Suppressor macrophage treated with lipopolysaccharide for 1 hour (primary cell): ENCODE measurements at regions not wholly inside any gene's neighbourhood (a gene's known extent, or its start where the extent isn't known, plus 50 kb on each side); places are given as distances from the start of the nearest gene placed in this dataset.
A peak's percentile ranks its signal among the peaks of the same experiment; 100 is the strongest.

ENCODE experiments used
- DNase-seq, 3 donors: peaks; one replicate each; pipeline ENCODE4 v3.0.0-alpha.2; 2020 to 2022

DNA sequence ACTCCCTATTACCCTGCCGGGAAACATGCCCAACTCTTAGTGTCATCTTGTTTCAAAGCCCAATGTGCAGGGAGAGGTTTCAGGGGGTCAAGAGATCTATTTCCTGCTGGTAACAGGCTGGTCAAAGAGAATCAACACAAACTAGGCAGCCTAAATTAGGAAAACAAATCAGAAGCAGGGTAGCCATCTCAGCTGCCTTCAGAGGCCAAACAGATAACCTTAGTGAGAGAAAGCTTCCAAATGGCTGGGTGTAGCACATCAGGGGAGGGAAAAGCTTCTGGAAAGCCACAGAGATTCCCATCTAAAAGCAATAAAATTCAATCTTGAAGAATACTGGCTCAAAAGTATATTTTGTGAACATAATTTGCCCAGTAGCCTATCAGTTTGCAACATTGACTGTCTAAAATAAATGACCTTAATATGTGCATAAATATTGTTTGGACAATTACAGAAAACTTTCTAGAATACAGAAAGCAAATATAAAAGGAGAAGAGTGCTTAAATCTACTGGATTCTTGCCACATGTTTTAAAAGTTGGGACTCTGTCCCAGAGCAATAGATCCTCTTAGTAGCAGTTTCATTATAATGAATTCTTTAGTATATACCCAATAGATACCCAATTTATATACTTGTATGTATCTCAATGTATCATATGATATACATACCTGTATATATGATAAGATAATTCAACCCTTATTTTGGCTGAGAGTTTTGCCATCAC, 371.9 kb upstream of the RARB start:
- DNase-seq: no peak

GRCh38 chr3:25056803-25057351, 371.2 kb upstream of the RARB start:
- no peak for DNase-seq

DNA sequence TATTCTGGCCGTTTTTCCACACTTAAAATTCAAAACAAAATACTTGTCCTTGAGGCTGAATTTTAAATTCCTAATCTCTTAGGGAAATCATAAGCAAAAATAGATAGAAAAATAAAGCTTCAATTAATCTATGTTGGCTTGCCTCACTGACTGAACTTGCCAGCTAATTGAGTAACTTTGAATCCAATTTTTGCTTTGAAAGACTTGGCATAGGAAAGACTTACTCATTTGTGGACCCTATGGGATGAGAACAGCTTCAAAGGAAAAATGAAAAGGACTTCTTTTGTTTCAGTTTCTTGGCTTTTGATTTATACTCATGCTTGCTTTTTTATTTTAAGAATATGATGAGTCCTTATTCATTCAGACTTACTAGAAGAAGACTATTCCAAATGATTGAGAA, 370.7 kb upstream of the RARB start:
- DNase-seq: no peak

DNA sequence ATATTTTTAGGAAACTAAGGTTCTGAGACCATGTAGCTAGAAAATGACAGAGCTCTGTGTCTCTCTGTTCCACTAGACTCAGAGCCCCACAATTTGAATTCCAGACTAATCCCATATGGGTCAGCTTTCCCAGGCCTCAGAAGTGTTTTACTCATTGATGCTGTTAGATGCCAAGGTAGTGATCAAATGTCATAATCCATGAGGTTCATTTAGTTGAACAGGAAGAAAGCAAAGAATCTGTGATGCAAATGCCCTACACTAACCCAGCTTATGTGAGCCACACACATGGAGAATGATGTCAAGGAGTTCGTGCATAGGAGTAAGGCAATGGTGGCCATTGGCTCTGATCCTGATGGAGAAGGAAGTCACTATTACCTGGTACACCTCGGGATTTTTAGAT, 363.4 kb upstream of the RARB start:
- no peak for DNase-seq

GRCh38 chr3:25069970-25070369, 358.1 kb upstream of the RARB start:
- no peak for DNase-seq

- DNase-seq: no peak
These were observed 356.2 kb upstream of the RARB start for GRCh38 chr3:25071846-25072245.

GRCh38 chr3:25073423-25073822, 354.6 kb upstream of the RARB start:
- no peak for DNase-seq

GRCh38 chr3:25074149-25074548, 353.9 kb upstream of the RARB start:
- DNase-seq: no peak

DNA sequence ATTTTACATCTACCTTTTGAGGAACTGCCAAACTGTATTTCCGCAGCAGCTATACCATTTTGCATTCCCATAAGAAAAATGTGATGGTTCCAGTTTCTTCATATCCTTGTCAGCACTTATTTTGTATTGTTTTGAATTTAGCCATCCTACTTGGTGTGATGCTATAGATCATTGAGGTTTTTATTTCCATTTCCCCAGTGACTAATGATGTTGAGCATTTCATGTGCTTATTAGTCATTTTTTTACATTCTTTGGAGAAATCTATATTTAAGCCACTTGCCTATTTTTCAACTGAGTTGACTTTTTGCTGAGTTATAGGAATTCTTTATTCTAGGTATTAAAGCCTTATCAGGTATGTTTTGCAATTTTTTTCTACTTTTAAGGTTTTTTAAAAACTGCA, 347.6 kb upstream of the RARB start:
- DNase-seq: peak in 2 of 3 donors; percentile 3 to 26

- DNase-seq: no peak
These were observed 344.0 kb upstream of the RARB start for GRCh38 chr3:25084016-25084415.

DNA sequence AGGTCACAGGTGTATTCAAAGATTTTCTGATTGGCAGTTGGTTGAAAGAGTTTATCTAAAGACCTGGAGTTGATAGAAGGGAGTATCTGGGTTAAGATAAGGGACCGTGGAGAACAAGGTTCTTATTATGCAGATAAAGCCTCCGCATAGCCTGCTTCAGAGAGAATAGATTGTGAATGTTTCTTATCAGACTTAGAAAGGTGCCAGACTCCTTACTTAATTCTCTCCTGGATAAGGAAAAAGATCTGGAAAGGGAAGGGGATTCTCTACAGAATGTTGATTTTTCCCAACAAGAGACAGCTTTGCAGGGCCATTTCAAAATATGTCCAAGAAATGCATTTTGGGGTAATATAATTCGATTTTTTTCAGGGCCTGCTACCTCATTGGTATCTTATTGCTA, 341.3 kb upstream of the RARB start:
- DNase-seq: no peak

DNA sequence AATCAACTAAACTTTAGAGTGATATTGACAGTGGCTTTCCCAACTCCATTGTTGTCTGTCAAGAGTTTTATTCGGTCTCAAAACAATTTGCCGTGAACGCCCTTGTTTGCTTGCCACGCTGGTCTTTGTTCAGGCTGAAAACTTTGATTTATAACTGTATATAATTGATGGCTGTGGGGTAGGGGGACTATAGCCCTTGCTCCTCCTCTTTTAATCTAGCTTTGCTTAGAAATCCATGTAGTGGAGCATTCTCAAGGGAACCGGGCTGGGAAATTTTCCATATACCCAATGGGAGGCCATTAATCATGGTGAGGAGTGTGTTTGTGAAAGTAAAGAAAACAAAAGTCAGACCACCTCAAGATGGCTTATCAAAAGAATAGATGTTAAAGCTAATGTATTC, 339.8 kb upstream of the RARB start:
- DNase-seq: no peak

DNA sequence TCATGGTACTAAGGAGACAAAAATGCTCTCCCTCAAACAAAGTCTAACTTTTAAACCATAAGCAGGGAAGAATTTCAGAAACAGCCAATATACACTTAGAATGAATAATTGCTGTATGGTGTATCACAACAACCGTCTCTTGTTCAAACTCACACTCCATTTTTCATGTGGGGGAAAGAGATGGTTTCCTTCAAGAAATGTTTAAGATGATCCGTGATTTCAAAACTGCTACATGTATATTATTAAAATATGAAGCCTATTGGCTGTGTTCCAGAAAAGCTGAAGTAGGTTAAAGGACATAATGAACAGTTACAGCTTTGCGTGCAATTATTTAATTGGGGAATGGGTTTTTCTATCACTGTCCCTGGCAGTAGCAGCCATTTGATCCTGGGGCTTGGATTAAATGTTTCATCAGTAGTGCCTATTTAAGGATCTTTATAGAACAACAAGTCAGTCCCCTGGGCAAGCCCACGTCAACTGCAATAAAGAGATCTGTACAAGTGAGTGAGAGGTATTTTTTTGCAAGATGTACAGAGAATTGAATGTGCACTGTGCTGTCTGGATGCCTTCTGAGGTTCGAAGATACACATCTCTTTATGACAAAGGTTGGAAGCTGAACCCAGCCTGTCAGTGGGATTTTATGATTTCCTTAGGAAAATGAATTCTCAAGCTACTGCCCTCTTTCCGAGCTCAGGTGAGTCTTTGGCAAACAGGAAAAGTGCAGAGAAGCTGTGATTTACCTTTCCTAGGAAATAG, 337.2 kb upstream of the RARB start:
- DNase-seq: no peak

- DNase-seq: no peak
These were observed 336.1 kb upstream of the RARB start for GRCh38 chr3:25091934-25092333.

DNA sequence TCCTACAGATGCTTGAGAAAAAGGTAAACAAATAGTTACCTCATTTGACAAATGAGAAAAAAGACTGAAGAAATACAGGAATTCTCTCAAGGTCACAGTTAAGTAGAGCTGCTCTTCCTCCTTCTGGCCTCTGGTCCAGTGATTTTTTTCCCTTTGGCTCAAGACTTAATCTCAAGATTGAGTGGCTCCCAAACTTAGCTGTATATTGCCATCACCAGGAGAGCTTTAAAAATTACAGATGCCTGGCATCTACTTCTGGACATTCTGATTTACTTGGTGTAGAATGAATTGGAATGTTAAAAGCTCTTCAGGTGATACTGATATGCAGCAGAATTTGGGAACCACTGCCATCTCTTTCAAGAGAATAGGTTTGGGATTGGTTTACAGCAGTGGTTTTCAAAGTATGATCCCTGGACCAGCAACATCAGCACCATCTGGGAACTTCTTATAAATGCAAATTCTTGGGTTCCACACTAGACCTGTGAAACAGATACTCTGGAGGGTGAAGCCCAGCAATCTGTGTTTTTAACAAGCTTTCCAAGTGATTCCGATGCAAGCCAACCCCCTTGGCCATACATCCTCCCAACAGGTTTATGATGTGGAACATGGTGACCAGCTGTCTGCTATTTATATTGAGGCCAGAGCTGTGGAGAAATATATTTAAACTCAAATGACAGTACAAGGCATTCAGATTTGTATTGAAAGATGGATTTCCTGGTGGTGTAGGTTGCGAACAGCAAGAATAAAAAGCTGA, 333.0 kb upstream of the RARB start:
- DNase-seq: no peak

DNA sequence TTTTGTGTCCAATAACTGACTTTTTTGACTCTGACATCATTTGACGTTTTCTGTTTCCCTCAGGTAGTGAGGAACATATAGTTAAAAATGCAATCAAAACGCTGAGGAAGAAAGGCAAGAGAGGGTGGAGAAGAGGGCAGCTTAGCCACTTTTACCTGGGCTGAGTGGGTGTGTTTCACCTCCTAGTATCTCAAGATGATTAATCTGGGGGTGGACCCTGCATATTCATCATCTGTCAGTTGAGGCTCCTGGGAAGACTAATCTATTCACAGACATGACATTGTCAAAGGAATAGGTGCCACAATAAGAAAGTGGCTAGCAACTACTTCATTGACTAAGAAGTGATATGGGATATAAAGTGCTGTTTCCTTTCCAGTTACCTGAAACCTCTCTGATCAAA, 331.5 kb upstream of the RARB start:
- DNase-seq: no peak

DNA sequence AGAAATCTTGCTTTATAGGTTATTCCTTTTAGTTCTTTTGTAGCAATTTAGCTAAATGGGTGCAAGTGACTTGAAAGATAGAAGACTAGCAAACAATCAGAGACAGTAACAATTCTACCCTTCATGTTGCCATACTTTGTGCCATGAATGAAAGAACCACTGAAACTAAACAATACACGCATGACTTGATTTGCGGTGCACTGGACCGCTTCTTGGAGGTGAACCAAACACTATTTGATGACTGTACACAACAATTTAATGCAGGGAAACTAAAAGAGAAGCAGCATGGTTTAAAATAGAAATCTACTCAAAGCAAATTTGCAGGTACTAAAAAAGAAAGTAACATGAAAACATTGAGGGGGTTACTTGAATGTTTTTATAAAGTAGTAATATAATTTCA, 331.0 kb upstream of the RARB start:
- DNase-seq: no peak

- no peak for DNase-seq
These were observed 328.4 kb upstream of the RARB start for GRCh38 chr3:25099666-25100065.

GRCh38 chr3:25103391-25103790, 324.7 kb upstream of the RARB start:
- DNase-seq: no peak

DNA sequence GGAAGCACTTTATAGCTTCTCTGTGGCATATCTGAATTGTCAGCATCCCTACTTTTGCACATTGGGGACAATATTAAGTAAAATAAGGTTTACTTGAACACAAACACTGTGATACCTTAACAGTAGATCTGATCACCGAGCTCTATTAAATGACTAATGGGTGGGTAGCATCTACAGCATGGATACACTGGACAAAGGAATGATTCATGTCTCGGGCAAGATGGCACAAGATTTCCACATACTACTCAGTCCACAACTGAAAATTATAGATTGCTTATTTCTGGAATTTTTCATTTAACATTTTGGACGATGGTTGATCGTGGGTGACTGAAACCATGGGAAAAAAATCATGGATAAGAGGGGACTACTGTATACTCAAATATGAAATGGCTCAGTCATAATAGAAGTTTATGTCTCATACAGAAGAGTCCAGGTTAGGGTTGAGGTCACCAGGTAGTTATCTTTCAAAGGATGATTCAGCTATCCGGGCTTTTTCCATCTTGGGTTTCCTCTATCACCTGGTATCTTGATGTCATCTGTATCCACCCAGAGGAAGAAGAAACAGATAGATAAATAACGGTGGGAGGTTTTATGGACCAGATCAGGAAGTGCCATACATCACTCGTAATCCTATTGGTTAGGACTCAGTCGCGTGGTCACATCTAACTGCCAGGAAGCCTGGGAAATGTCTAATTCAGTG, 320.0 kb upstream of the RARB start:
- DNase-seq: no peak

DNA sequence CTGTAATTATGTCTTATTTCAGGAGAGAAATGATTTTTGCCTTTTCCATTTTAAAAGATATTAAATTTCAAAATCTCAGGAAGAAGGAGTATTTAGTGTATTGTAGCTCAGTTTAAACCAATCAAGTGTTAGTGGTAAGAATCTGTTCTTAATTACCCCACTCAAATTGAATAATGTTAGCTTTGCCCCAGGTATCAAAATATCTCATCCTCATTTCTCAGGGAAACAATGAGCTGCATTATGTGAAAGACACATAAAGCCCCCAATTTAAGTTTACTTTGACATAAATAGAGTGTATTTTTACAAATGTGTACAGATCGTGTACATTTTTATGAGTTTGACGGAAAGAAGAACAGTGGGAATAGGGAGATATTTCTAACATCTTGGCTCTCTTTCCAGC, 317.4 kb upstream of the RARB start:
- DNase-seq: no peak

DNA sequence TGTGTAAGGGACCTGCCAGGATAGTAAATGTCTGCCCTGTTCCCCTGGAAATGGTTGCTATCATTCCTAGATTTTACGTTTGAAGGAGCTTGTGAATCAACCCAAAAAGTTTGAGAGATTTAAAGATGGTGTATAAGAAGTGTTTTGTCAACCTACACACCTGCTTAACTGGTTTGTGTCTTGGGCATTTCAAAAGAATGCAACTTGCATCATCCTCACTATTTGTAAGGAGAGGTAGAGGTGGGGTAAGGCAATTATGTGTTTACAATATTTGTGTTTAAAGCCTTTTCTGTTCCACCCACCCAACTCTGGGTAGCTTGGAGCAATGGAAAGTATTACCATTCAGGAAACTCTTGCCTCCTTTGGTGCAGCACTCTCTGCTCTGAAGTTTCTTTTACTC, 314.2 kb upstream of the RARB start:
- no peak for DNase-seq

- DNase-seq: no peak
These were observed 313.5 kb upstream of the RARB start for GRCh38 chr3:25114532-25114931.
